HCT116 (cell line): ENCODE measurements at regions not wholly inside any gene's neighbourhood (a gene's known extent, or its start where the extent isn't known, plus 50 kb on each side); places are given as distances from the start of the nearest gene placed in this dataset.

Experiments
- EGR1 ChIP-seq: IDR thresholded peaks from 2 replicates; pipeline ENCODE4 v1.6.1; 2012; ENCODE audit warnings: low read depth
- EZH2 ChIP-seq: fragments of 200-600 bp; sonication (generic); IDR thresholded peaks from 2 replicates; pipeline ENCODE4 v1.6.1; 2017; ENCODE audit warnings: antibody characterized with exemption, mixed run types
- EZH2phosphoT487 ChIP-seq: fragments of 200-600 bp; IDR thresholded peaks from 2 replicates; pipeline ENCODE4 v1.6.1; 2018; ENCODE audit warnings: antibody characterized with exemption, borderline replicate concordance
- FOSL1 ChIP-seq: IDR thresholded peaks from 2 replicates; pipeline ENCODE4 v1.6.1; 2012; ENCODE audit warnings: low read depth
- POLR2A ChIP-seq: IDR thresholded peaks from 2 replicates; pipeline ENCODE4 v1.7.0; 2011; ENCODE audit warnings: borderline replicate concordance; ENCODE audit not compliant: insufficient read depth, insufficient read length; ENCODE audit errors: extremely low read depth
- SIN3A ChIP-seq: IDR thresholded peaks from 2 replicates; pipeline ENCODE4 v1.6.1; 2012; ENCODE audit warnings: low read depth
- YY1 ChIP-seq: IDR thresholded peaks from 2 replicates; pipeline ENCODE4 v1.6.1; 2011; ENCODE audit warnings: low read length, low read depth, moderate library complexity, mild to moderate bottlenecking; ENCODE audit not compliant: insufficient replicate concordance; ENCODE audit errors: extremely low read depth
- ZNF274 ChIP-seq: fragments of 200-500 bp; sonication (Bioruptor generic); IDR thresholded peaks from 2 replicates; pipeline ENCODE4 v1.6.1; 2014; ENCODE audit warnings: mild to moderate bottlenecking, low read depth, low read length, inconsistent platforms
- TF ChIP-seq, protein P1 (sequence below): IDR thresholded peaks from 2 replicates; pipeline ENCODE4 v1.6.1; 2012
- TF ChIP-seq, protein P2 (sequence below), 3 experiments: fragments of 200-600 bp in 1 of 3; sonication (generic) in 1 of 3; IDR thresholded peaks in 2 of 3; conservative IDR thresholded peaks in 1 of 3; 2 replicates each; pipeline ENCODE4 v1.5.1; 2012 to 2017; ENCODE audit warnings: low read depth in 2 of 3, low read length in 2 of 3, antibody characterized with exemption in 1 of 3, borderline replicate concordance in 1 of 3, control low read depth in 1 of 3, mild to moderate bottlenecking in 1 of 3, mixed read lengths in 1 of 3, mixed run types in 1 of 3, moderate library complexity in 1 of 3; ENCODE audit not compliant: insufficient read depth in 1 of 3

DNA sequence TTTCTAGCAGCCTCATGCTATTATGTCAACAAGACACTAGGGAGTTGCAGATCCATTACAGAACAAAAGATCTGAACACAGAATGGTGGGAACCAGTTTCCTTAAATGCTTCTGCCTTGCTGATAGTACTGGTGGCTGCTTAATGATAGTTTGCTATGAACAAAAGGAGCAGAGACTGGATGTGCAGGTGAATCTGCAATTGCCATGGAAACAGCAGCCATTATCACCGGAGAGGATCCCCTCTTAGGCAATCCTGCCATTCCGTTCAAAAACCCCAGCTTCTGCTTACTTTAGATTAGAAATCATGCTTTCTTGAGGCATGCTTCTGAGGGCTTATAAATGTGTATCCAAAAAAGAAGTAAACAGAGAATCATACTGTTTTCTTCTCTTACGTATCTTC lies 80.0 kb upstream of the PRKAR2B start:
- TF ChIP-seq, protein P1, sequence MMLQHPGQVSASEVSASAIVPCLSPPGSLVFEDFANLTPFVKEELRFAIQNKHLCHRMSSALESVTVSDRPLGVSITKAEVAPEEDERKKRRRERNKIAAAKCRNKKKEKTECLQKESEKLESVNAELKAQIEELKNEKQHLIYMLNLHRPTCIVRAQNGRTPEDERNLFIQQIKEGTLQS: no peak
- TF ChIP-seq, protein P2, sequence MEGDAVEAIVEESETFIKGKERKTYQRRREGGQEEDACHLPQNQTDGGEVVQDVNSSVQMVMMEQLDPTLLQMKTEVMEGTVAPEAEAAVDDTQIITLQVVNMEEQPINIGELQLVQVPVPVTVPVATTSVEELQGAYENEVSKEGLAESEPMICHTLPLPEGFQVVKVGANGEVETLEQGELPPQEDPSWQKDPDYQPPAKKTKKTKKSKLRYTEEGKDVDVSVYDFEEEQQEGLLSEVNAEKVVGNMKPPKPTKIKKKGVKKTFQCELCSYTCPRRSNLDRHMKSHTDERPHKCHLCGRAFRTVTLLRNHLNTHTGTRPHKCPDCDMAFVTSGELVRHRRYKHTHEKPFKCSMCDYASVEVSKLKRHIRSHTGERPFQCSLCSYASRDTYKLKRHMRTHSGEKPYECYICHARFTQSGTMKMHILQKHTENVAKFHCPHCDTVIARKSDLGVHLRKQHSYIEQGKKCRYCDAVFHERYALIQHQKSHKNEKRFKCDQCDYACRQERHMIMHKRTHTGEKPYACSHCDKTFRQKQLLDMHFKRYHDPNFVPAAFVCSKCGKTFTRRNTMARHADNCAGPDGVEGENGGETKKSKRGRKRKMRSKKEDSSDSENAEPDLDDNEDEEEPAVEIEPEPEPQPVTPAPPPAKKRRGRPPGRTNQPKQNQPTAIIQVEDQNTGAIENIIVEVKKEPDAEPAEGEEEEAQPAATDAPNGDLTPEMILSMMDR (IDR thresholded peaks at IDR 0.05 in 2 of 3, conservative IDR thresholded peaks at IDR 0.05 in 1 of 3; ENCODE audit: borderline replicate concordance in 1 of 3, insufficient read depth in 1 of 3, low read depth in 2 of 3, low read length in 2 of 3): no peak
- TF ChIP-seq FOSL1 (no peak), SIN3A (no peak), POLR2A (no peak), EGR1 (no peak), EZH2 (no peak), YY1 (no peak), ZNF274 (no peak), EZH2phosphoT487 (no peak)
